Astrocyte of the spinal cord (primary cell): ENCODE measurements at regions not wholly inside any gene's neighbourhood (a gene's known extent, or its start where the extent isn't known, plus 50 kb on each side); places are given as distances from the start of the nearest gene placed in this dataset.
A peak's percentile ranks its signal among the peaks of the same experiment; 100 is the strongest.

Experiments
- DNase-seq: peaks from one replicate; pipeline ENCODE4 v3.0.0; 2011; ENCODE audit warnings: low read depth, low spot score
- H3K4me3 ChIP-seq: 2 replicates; pipeline ENCODE4 v1.5.1; 2011; ENCODE audit warnings: low read depth, mild to moderate bottlenecking, low read length, moderate library complexity
- CTCF ChIP-seq: IDR thresholded peaks from 2 replicates; pipeline ENCODE4 v1.5.1; 2012; ENCODE audit warnings: low read depth, mild to moderate bottlenecking, low read length, inconsistent platforms
- in situ Hi-C: cut with HindIII; loops from 2 replicates; pipeline ENCODE4 v1.10.0; 2017; ENCODE audit warnings: low sequenced_read_pairs

GRCh38 chr9:81374459-81375186 lies 314.7 kb downstream of the TLE1 start:
- H3K4me3 ChIP-seq = no peak overlapping the region
- no peak for TF ChIP-seq CTCF
- DNase-seq = peak; percentile 19
- in situ Hi-C loops = no loop called here

- in situ Hi-C loops = no loop called here
- no peak for DNase-seq
- no peak for TF ChIP-seq CTCF
- no peak overlapping the region for H3K4me3 ChIP-seq
Observed at GRCh38 chr9:81373294-81373693, 316.1 kb downstream of the TLE1 start.

GRCh38 chr9:81372628-81373191 lies 316.6 kb downstream of the TLE1 start:
- no peak for DNase-seq
- in situ Hi-C loops = no loop called here
- no peak overlapping the region for H3K4me3 ChIP-seq

GRCh38 chr9:81371824-81372223 lies 317.5 kb downstream of the TLE1 start:
- TF ChIP-seq CTCF = no peak
- H3K4me3 ChIP-seq = no peak overlapping the region
- in situ Hi-C loops = no loop called here
- no peak for DNase-seq

More at GRCh38 chr9:81372628-81373191, 316.6 kb downstream of the TLE1 start:
- TF ChIP-seq CTCF = no peak

GRCh38 chr9:81370650-81371049 lies 318.7 kb downstream of the TLE1 start:
- no peak for DNase-seq
- no peak for TF ChIP-seq CTCF
- in situ Hi-C loops = no loop called here
- H3K4me3 ChIP-seq = no peak overlapping the region

GRCh38 chr9:81370096-81370495 lies 319.3 kb downstream of the TLE1 start:
- no peak for TF ChIP-seq CTCF
- DNase-seq = no peak
- in situ Hi-C loops = no loop called here
- H3K4me3 ChIP-seq = no peak overlapping the region
